T follicular helper cell (primary cell): ENCODE measurements at regions not wholly inside any gene's neighbourhood (a gene's known extent, or its start where the extent isn't known, plus 50 kb on each side); places are given as distances from the start of the nearest gene placed in this dataset.

Experiments used
- DNase-seq: peaks from one replicate; pipeline ENCODE4 v3.0.0-alpha.2; 2020; ENCODE audit warnings: low read depth

DNA sequence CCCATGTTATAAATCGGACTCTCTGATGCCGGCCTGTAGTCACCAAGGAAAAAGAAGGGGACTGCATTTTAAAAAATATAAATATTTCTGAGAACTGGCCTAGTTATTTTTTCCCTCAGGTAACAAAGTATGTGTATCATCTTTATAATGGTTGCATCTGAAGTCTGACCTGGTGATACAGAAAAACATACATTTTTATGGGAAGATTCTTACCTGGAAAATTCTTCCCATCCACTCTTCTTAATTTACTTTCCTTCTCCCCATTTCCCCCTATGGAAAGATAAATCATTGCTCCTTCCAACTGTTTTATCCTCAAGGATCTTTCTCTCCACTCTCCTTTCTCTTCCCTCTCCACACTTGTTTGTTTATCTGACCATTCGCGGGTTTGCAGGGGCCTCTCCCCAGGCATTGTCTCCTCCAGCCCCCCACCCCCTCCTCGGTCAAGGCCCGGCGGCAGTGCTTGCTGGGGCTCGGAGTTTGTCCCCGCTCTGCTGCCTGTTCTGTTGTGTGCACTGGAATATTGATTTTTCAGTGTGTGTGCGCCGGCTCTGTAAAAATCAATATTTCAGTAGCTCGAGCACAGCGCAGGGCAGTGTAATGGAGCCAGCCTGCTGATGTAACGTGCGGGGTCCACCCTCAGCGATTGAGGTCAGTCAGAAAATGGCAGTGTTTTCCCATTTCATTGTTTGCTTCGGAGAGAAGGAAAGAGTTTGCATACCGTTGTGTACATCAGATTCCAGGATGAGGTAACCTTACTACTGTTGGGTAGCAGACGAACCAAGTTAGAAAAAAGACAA, 199.5 kb upstream of the NFE2L3 start:
- DNase-seq, result no peak

DNA sequence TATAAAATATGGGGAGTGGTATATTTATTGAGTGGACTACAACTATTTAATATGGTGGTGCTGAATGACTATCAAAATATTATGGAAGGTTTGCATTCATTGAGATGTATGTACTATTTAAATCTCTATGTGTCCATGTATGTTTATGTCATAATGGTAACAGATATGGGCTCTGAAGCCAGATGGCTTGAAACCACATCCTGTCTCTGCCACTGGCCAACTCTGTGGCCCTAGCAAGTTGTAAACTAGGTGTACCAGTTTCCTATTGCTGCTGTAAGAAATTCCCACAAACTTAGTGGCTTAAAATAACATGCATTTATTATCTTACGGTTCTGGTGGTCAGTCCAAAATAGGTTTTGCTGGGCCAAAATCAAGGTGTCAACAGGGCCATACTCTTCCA, 198.1 kb upstream of the NFE2L3 start:
- DNase-seq, result no peak

DNA sequence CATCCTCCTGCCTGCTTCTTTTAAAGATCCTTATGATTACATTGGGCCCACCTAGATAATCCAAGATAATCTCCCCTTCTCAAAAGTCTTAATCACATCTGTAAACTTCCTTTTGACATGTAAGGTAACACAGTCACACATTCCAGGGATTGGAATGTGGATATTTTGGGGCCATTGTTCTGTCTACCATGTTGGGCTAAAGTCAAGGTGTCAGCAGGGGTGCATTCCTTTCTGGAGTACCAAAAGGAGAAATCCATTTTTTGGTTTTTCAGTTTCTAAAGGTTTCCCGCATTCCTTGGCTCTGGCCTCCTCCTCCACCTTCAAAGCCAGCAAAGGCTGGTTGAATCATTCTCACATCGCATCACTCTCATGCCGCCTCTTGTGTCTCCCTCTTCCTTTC, 197.6 kb upstream of the NFE2L3 start:
- no peak for DNase-seq

DNA sequence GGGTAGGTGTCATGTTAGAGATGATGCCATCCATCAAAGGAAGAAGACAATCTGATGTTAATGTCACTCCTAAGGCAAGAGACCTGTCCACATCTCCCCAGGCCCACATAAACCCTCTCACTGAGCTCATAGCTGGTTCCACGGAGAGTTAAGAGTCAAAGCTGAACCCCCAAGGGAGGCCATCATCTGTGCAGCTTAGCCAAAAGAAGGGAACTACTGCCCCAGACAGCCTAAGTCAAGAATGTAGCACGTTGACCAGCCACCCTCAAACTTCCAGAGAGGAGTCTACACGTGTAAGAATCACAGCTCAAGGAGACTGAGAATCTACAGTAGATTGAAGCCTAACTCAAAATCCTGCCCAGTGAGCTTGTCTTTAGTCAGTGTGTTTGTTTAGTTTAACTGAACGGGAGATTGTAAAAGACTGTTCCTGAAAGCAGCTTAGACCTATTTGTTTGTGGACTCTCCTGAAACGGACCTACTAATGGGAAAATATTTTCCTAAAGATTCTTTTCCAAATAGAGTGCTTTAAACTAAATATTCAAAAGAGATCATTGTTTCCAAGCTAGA, 192.7 kb upstream of the NFE2L3 start:
- DNase-seq, result no peak

DNA sequence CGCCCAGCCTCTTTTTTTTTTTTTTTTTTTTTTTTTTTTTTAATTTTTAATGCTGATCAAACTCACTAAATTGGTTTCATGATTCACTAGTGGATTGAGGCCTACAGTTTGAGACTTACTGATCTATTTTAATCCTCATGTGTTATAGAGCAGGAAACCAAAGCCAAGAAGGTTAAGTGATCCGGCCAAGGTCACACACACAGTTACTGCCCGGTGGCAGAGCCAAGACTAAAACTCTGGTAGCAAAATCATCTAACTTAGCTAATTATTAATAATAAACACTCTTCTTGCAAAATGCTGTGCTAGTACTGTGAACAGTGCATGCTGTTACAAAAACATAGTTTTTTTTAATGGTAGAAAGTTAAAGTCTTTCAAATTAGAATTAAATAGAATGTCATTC, 188.3 kb upstream of the NFE2L3 start:
- no peak for DNase-seq

DNA sequence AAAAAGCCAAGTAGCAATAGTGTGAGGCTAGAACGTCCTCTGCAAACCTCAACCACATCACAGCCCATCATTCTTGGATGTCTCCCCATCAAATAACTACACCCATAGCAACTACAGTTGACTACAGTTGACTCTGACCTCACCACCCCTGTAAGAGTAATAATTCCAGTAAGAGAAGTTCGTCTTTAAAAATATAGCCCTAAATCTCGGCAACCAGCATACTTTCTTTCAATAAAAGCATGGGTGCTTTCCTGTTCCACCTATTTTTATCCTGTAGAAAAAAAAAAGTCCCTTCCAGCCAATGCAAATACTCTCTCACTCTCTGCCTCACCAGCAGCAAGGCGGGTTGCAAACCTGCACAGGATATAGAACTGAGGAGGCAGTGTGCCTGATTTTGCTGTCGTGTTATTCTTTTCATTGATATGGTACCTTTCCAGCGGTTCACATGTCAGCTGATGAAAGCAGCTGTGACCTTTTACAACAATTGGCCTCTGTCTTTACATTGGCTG, 187.5 kb upstream of the NFE2L3 start:
- no peak for DNase-seq

DNA sequence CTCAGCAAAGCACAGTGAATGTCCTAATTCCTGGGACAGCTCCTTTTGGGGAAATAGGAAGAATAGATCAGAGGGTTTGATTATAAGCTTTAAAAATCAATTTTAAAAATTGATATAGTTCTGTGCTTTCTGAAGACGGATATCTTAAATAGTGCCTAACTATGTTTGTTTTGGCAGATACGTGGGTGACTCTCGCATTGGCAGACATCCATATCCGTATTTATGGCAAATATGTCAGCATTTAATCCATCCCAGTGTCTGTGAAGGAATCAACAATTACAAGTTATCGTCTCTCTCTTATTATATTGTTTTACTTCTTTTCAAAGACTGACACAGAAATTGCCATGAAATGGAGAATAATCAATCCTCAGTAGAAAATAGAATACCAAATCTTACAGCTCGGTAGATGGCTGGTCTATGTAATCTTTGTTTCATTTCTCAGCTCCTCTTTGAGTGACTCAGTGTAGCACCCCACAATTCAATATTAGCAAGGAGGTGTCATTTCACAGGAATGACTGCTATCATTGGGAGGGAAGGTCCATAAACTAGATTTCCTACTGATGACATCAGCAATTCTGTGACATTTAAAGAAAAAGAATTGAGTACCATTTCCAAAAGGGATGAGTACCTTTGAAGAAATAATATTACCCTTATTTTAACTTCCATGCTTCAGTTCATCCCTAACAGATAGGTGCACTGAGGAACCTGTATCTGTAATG, 186.4 kb upstream of the NFE2L3 start:
- no peak for DNase-seq

DNA sequence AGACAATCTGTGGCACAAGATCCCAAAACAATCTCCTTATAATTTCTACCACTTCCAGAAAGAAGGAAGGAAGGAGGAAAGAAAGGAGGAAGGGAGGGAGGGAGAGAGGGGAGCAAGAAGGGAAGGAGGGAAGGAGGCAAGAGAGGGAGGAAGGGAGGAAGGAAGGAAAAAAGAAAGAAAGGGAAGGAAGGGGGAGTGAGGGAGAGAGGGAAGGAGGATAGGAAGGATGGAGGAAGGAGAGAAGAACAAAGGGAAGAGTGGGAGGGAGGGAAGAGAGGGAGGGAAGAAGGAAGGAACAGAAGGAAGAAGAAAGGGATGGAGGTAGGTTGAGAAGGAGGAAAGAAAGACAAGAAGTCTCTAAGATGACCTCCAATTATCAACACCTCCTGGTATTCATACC, 185.5 kb upstream of the NFE2L3 start:
- DNase-seq, result no peak

DNA sequence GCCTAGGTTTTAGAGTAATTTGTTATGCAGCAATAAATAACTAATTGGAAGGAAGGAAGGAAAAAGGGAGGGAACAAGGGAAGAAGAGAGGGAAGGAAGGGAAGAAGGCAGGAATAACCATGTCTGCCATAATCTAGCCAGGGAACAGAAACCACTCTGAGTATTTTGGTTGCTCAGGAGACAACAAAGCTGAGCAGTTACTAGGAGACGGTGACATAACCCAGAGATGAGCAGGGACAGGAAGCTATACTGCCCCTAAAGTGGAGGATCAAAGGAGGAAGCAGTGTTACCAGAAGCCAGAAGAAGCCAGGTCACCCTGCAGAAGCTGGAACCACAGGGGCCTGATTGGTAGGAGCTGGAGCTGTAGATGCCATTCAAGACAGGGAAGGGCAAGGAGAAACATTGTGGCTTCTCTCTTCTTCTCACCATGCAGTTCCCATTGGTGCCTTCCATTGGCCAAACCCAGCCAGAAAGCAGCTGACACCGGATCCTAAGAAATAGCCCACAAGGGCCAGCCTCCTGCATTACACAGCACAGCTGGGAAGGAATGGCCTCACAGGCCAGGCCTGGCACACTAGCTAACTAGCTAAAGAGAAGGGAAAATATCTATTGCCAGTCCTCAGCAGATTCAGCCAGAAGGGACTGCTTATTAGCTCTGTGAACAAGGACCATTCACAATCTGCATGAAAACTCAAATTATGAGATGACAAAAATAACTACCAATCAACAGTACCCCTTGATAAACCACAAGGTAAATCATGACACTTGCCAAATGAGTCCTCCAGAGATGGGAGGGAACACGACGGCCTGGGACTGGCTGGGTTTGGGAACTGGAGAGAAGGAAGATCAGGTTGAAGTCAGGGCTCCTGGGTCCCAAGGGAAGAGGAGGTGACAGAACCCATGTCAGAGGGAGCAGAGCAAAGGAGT, 184.5 kb upstream of the NFE2L3 start:
- DNase-seq, result no peak

DNA sequence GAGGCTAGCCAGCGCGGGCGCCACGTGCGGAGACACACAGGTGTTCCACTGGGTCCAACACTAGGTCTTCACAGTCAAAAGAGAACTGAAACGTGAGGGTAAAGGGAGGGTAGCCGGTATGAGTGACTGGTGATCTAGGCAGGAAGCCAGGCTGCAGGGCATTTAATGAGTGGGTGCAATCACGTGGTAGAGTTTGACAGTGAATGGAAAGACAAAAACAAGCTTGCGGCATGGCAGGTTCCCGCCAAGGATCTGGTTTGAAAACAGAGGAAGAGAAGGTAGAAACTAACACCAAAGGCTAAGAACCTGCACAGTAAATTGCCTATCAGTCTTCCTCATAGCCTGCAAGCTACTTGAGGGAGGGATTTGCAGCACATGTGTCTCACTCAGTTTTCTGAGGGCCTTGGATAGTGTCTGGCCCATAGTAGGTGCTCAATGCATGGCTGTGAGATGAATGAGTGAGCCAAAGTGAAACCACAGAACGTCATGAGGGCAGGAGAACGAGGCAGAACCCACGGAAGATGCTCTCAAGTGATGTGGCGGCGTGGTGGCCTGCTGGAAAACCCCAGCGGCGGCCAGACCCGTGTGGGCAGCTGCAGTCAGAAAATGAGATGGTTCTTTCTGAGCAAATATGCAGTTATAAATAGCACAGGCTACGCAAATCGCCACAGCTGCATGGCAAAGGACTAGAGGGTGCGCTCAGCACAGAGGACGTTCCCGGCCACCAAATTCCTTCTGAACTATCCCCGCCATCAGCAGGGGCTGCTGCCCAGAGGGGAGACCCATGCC, 183.6 kb upstream of the NFE2L3 start:
- DNase-seq, result no peak

DNA sequence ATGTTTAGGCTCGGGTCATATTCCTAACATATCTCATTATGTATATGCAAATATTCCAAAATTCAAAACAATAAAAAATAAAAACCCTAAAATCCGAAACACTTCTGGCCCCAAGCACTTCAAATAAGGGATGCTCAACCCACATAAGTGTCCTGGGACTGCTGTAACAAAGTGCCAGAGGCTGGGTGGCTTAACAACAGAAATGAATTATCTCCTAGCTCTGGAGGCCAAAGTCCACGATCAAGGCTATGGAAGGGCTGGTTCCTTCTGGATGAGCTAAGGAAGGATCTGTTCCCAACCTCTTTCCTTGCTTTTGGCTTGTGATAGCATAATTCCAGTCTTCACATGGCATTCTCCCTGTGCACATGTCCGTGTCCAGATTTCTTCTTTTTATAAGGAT, 181.6 kb upstream of the NFE2L3 start:
- no peak for DNase-seq

DNA sequence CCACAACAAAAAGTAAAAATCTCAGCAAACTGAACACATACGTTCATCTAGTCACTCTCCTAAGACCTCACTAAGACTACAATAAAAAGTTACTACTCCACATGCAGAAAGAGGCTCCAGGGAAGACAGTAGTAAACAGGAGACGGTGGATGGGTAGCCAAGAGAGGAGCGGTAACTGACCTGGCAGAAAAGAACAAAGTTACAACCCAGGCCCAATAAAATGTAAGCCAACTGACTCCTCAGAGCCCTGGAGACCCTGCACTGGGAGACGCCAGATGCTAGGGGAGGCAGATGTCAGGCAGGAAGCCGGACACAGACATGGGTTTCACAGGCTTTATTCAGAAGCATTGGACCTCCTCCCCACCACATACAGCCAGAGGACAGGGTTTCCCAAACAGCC, 181.1 kb upstream of the NFE2L3 start:
- DNase-seq, result no peak

DNA sequence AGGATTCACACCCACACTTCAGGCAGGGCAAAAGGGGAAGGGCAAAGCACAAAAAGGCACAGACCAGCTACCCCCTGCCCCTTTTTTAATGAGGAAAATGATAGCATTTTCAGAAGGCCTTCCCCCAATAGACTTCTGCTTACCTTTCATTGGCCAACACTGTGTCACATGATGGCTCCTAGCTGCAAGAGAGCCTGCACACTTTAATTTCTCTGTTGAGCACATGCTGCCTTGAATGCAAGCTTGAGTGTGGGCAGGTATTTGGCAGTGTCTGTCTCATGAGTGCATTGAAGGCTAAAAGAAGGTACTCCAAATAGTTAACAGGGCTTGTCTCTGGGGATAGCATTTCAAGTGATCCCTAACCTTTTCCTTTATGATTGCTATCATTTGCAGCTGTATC, 175.4 kb upstream of the NFE2L3 start:
- no peak for DNase-seq

DNA sequence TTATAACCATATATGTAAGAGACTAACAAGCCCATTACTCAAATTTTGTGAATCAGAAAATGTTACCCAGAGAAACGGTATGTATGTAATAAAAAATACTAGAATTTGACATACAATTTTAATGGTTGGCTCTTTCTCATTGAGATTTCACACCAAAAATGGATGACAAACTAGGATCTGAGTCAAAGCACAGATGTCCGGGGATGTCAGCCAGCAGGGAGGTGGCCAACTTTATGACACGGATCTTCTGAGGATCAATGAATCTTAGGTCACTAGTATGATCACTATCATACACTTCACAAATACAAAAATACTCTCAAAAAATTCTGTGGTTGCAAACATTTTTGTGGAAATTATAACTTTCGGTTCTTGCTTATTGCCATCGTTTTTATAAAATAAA, 173.5 kb upstream of the NFE2L3 start:
- DNase-seq, result no peak

DNA sequence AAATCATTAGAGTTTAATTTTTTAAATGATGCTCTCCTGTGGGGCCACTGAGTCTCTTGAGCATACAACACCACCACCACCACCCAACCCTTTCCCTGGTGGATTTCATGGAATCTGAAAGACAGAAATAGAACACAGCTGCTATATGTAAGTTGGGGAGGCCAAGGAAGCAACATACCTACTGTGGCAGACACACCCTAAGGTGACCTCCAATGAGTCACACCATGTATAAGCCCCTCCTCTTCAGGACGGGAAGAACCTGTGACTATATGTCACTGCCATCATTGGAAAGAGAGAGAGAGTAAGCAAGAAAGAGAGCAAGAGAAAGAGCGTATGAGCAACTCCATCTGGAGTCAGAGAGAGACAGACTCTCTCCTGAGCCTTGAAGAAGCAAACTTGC, 172.4 kb upstream of the NFE2L3 start:
- no peak for DNase-seq

DNA sequence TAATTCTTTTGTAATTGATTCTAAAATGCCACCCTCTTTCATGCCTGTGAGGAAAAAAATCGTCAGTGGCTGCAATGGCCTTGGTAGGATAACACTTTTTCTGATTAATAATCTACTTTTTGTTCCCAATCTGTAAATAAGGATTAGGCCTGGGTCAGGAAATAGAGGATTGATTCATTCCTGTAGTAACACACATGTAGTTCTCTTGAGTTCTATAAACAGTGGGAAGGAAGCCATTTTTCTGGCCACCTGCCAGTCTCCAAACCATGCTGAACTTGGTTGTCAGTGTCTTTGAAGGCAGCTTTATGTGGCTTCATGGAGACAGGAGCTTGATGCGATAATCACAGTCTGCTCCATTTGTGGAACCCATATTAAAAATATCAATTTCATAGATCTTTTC, 169.3 kb upstream of the NFE2L3 start:
- DNase-seq, result no peak

DNA sequence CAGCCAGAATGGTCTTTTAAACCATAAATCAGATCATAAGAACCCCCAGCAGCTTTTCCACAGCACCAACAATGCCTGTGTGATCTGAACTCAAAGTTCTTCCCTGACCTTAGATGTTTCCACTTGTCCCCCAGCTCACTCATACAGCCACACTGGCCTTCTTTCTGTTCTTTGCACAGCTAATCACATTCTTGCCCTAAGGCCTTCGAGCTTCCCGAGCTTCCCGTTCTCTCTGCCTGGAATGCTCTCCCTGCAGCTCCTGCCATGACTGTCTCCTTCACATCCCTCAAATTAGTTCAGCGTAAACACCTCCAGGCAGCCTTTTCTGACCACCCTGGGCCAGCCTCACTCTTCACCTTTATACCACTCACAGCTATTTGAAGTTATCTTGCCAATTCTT, 166.8 kb upstream of the NFE2L3 start:
- no peak for DNase-seq

DNA sequence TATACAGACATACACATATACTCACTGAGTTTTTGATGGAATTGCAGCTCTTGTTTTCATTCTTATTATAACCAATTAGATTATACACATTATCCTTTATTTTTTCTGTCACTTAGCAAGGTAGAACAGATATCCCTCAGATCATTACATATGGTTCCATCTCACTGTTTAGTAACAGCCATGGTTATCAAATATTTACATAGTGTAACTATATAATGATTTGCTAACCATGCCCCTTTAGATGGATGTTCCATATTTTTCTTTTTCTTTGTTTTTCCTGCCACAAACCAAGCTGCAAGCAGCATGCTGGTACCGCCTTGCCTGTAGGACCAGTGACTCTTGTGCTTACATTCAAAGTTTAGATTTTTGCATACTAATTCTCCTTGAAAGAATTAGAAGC, 163.4 kb upstream of the NFE2L3 start:
- DNase-seq, result no peak

DNA sequence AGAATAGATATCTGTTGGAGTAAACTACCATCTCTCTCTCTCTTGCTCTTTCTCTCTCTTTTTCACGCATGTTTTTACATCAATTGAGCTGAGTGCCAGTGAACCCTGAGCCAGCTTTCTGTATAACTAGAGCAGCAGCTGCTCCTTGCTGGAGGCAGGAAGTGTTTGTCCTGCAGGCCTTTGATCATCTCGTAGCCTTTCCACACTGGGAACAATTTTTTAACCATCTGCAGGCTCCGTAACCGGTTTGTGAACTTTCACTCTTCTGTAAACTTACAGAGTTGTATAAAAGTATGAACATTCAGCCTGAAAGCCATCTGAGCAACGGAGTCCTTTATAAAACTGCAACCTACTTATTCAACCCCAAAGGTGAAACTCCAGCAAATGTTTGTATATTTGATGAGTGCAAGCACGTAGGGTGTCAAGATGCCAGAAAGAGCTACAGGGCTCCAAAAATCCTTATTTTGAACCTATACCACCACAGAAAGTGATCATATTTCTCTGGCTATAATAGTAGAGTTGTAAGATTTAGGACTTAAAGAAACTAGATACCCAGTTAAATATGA, 162.8 kb upstream of the NFE2L3 start:
- no peak for DNase-seq

DNA sequence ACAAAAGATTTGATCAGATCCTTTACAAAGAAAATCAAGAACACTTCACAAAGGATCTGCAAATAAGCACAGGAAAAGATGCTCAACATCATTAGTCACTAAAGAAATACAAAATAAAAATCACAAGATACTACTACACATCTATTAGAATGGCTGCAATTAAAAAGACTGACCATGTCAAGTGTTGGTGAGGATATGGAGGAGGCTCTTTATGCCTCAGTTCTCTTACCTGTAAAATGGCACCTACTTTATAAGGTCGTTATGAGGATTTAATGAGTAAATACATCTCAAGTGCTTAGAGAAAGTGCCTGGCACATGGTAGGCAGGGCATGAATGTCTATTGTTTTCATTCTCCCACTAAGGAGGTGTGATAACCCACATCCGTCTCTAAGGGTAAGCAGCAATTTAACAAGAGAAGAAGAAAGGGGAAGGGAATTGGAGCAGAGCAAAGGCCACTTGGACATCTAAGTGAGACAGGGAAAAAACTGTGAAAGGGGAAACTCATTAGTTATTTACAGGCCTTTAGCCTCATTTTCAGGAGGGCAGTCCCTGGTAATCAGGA, 157.5 kb upstream of the NFE2L3 start:
- DNase-seq, result no peak

DNA sequence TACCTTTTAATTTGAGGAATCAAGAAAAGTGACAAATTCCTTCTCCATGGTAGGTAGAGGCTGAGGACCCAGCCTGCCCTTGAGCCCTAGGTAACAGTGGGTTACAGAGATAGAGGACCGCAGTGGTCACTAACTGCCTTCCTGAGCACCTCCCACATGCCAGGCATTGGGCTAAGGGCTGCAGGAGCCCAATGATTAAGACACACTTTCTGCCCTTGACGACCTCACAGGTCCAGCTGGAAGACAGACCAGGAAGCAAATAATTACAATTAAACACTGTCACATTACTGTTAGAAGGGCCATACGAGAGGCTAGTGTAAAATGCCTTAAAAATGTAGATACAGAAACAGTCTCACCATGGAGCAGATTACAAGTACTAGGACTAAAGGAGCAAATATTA, 156.8 kb upstream of the NFE2L3 start:
- no peak for DNase-seq
